ENCODE measurements at regions not wholly inside any gene's neighbourhood (a gene's known extent, or its start where the extent isn't known, plus 50 kb on each side); places are given as distances from the start of the nearest gene placed in this dataset.
"Not testable (repeated sequence)": the region's sequence is repeated elsewhere in the genome, so short reads cannot be mapped to it uniquely, and the experiment has no call there.

DNA sequence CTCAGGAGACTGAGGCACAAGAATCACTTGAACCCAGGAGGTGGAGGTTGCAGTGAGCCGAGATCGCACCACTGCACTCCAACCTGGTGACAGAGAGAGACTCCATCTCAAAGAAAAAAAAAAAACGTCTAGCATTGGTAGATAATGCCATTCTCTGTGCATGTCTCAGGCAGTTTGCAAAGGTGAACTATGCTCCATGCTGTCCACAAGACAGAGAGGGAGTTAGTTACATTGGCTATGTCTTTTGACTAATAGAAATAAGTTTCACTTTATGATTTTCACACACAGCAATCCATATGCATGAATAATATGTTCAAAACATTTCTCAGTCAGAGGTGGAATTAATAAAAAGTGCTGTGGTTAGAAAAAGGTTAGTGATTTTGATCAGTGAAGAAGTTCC is 591.4 kb downstream of the ETS1 start:
- ATAC-seq (no peak), DNase-seq (no peak)
- intact Hi-C loops (cut with DNase I, micrococcal nuclease), result no loop called here

DNA sequence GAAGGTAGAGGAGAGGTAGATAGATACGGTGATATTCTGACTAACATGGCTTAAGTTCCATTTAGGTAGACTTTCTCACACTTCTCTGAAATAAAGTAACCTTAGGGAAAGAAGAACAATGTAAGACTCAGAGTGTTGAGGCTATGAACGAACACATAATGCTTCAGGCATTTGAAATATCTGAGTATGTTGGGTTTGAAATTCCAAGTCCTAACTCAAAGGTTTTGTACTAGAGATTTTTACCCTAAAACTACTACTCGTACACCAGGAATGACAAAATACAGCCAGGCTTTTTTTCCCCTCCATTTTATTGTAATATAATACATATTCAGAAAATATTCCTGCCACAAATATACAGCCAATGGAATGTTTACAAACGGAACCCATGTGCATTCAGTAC is 592.6 kb downstream of the ETS1 start:
- ATAC-seq, result no peak

DNA sequence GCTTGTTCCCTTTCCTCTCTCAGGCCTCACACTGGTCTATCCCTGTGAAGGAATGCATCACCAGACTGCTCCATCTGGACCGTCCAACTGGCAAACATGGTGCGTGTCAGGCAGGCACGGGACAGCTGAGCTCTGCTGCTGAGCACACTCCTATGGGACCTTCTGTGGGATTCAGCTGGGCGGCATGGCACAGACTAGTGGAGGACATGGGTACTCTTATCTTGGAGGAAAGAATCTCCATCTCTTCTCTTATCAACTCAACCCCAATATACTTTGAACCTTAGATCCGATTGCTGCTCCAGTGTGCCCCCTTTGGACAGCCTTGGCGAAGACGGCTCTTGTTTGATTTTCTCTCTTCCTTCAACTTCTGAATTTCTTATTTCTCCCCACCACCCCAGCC is 593.6 kb downstream of the ETS1 start:
- intact Hi-C loops (cut with DNase I, micrococcal nuclease), result no loop called here
- DNase-seq (no peak), ATAC-seq (no peak)

More for the DNA sequence above, 592.6 kb downstream of the ETS1 start:
- no peak for DNase-seq
- intact Hi-C loops (cut with DNase I, micrococcal nuclease), result no loop called here

DNA sequence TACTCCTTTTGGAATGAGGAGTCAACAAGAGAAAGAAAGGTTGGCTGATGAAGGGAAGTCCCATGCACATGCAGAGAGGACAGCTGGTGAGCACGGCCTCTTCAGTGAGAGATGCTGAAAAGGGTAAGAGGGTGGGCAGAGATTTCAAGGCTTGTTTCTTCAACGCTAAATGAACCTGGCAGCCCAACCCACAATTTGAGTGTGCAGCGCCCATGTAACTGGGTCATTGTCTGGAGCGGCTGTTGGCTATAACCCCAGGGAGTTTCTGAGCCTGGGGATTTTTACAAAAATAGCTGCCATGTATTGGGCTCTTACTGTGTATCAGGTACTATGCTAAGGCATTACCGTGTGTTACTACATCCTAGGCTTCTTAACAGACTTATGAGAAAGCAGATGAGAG is 594.1 kb downstream of the ETS1 start:
- DNase-seq (no peak), ATAC-seq (no peak)
- intact Hi-C loops (cut with DNase I, micrococcal nuclease), result no loop called here

DNA sequence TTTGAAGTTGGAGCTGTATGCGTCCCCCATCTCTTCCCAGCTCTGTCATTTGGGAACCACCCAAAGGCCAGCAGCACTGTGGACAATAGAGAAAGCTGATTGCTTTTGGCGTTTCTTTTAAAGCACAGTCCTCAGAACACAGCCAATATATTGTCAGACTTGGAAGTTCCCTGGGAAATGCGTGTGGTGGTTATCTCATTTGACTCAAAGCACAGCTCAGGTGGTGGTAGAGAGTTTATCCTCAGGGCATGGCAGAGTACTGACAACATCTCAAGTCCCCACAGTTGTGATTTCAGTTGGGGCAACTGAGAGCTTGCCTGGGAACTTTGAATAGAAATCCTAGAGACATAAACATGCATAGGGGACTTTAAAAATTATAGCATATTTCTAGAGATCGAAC is 601.3 kb downstream of the ETS1 start:
- intact Hi-C loops (cut with DNase I, micrococcal nuclease), result no loop called here
- no peak for DNase-seq
- no peak for ATAC-seq

DNA sequence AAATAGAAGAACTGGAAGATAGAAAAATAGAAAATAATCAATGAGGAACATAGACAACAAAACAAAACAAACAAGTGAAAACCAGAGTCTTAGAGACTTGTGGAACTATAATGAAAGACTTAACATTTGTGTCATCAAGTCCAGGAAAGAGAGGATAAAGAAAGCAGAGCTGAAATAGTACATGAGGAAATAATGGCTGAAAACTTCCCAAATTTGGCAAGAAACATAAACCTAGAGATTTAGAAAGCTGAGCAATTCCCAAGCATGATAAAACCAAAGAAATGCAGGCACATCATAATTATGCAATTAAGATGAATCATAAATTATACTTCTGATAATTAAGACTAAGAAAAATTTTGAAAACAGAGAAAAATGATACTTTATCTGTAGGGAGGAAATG is 614.5 kb downstream of the ETS1 start:
- intact Hi-C loops (cut with DNase I, micrococcal nuclease), result no loop called here
- DNase-seq, result no peak

DNA sequence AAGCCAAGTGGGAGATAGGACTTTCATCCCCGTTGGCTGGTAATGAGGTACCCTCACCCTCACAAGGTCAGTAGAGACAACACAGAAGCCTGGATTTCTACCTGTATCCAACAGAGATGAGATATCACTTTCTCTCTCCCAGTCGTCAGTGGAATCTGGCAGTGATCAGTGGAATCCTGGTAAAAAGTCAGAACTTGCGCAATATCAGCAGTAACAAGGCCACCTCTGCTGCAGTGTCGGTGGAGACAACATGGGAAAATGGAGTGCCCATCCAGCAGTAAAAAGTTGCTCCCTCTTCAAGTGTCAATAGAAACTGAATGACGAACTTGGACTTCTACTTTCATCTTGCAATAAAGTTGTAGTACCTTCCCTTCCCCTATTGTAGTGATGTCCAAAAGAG is 615.9 kb downstream of the ETS1 start:
- intact Hi-C loops (cut with DNase I, micrococcal nuclease), result no loop called here
- DNase-seq (no peak), ATAC-seq (no peak)

More for the DNA sequence above, 614.5 kb downstream of the ETS1 start:
- ATAC-seq, result no peak

DNA sequence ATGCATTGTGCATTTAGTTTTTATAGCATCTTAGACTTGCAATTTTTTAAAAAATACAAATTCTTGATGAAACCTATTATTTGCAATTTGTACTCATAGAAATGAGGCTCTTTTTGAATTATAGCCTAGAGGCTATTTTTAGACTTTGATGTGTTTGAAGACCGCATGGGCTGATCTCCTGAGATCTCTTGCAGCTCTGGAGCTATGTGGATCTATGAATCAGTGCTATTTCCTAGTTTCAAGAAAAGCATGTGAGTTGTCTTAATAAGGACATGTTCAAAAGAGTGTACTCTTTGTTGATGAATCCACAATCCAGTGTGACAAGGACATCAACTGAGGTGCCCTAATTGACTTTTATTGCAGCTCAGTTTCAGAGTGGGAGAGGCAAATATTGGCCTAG is 620.5 kb downstream of the ETS1 start:
- DNase-seq (no peak), ATAC-seq (no peak)
- intact Hi-C loops (cut with DNase I, micrococcal nuclease), result no loop called here

DNA sequence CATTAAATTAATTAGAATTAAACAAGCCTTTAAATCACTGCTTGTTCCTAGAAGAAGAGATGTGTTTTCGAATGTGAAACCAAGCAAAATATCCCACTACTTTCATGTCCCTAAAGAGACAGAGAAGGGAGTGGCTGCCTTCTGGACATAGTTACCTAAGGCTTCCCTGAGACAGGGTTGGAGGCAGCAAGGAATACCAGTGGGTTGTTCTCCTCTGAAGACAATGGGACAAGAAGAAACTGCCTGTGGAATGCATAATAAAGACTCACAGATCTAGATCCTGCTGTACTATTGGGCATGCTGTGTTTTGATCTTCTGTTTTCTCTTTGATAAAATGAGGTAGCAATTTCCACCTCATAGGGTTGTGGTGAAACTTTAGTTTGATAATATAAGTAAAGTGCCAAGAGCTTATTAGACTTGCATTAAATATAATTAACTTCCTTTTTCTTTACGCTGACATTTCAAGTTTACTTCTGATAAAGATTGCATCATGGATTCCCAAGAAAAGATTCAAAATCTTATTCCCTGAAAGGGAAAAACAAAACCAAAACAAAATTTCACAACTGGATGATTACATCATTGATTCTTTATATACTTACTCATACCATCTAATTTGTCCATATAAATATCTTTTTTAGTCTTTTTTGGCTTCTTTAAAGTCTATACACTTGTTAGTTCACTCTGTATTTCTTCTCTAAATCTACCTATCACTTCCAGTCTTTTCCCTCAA is 621.3 kb downstream of the ETS1 start:
- DNase-seq (no peak), ATAC-seq (no peak)
- intact Hi-C loops (cut with DNase I, micrococcal nuclease), result no loop called here

DNA sequence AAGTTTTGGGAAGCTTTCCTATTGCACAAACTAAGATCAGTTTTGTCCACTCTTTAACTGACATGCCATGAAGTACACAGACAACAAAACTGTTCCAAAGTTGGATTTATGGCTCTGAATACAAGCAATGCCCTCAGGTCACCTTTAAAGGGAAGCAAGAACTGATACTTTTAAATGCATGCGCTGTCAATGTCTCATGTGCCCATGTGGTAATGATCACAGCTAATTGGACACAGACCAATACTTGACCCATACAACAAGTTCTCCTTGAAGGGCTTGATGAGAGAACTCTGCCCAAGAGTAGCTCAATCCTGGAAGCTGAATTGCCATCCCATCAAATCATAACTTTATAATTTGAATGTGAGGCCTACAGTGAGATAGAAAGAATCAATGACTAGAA is 624.9 kb downstream of the ETS1 start:
- ATAC-seq (no peak), DNase-seq (no peak)
- intact Hi-C loops (cut with DNase I, micrococcal nuclease), result no loop called here

DNA sequence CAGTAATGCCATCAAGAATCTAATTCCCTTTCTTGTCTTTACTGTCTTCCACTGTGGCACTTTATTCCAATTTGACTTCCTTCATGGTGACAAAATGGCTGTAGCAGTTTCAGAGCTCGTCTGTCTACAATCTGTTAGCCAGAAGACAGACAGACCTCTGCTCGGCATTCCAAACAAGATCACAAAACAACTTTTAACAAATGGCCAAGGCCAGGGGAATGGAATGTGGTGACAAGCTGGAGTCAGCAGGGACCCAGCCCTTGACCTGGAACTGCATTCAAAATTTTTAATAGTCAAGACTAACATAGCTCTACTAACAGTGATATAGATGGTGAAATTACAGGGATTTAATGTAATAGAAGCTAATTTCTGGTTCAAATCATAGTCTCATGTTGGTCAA is 637.2 kb downstream of the ETS1 start:
- no peak for DNase-seq
- intact Hi-C loops (cut with DNase I, micrococcal nuclease), result no loop called here
- no peak for ATAC-seq

DNA sequence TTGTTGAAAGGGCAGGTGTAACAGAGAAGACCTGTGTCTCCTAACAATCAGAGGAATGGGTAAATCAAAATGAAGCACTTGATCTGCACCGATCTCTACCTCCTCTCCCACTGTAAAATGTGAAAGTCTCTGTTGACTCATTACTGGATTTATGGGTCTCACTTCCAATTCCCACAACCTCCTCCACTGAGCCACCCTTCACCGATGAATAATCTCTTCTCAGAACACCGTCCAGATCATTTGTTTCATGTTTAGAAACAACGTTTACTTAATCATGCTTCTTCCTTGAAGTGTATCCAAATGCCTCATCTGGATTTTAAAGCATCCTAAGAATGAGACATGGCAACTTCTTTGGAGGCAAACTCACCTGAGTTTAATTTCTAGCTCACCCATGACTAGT is 643.6 kb downstream of the ETS1 start:
- ATAC-seq (no peak), DNase-seq (no peak)
- intact Hi-C loops (cut with DNase I, micrococcal nuclease), result no loop called here

DNA sequence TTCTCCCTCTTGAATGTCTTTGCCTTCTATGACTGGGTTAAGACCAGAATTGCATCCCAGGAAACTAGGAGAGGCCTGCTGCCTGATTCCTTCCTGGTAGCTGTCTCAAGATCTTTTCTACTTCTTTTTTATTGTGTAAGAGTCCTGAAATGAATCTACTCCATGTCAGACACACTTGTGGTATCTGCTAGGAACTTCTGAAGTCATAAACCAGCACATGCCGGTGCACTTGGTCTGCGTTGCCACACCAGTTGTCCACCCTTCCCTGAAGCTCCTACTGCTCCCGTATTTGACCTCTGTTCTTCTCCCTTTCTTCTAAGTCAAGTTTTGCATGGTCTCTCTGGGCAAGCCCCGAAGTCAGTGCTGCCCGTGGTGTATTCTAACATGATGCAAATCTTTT is 644.2 kb downstream of the ETS1 start:
- ATAC-seq, result no peak
- no peak for DNase-seq
- intact Hi-C loops (cut with DNase I, micrococcal nuclease), result no loop called here

DNA sequence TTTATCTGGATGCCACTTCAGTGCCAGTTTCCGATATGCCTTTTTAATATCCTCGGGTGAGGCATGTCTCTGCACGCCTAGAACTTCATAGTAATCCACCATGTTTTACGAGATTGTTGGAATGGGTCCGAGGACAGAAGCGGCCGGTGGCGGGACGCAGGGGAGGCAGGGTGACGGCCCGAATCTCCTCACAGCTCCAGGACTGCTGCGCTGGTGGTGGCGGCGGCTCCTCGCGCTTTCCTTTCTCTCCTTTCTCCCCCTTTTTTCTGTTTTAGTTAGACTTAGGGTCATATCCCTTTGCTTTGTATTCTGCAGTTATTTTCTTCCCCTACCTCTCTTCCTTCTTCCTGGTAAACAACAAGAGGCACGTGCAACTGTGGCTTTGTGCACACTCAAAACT is 645.8 kb downstream of the ETS1 start:
- intact Hi-C loops (cut with DNase I, micrococcal nuclease); ATAC-seq; DNase-seq: not testable (repeated sequence)

DNA sequence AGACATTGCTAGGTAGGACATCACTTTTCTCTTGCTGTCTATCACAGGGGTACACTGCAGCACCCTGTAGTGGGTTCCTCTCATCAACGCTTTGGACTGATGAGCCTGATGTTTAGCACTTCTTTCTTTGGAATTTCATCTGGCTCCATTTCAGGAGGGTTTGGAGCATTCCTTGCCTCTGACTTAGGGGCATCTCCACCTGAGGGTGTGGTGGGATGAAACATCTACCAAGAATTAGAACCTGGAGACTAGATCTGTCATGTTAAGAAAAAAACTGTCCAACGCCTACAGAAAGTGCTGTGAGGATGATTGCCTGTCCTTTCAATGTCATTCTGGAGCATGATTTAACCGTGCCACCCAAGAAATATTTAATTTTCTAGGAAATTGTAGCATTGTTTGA is 648.4 kb downstream of the ETS1 start:
- intact Hi-C loops (cut with DNase I, micrococcal nuclease), result no loop called here
- ATAC-seq (no peak), DNase-seq (no peak)

DNA sequence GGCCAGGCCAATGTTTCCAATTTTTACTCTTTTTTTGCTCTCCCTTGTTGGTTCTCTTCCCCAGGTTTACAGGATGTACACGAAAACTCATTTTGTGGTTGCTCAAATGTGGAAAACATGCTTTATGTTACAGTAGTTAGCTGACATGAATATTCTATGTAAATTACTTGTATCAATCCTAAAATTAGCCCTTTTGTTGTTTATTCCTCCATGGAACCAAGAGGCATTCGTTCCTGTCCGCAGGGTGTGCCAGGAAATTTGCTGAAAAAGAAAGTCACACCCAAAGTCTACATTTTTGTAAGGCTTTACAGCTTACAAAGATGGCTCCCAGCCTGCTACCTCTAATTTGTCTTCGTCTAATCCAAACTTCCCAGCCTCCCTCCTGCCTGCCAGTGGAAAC is 652.3 kb downstream of the ETS1 start:
- intact Hi-C loops (cut with DNase I, micrococcal nuclease), result no loop called here
- ATAC-seq, result no peak
- no peak for DNase-seq

DNA sequence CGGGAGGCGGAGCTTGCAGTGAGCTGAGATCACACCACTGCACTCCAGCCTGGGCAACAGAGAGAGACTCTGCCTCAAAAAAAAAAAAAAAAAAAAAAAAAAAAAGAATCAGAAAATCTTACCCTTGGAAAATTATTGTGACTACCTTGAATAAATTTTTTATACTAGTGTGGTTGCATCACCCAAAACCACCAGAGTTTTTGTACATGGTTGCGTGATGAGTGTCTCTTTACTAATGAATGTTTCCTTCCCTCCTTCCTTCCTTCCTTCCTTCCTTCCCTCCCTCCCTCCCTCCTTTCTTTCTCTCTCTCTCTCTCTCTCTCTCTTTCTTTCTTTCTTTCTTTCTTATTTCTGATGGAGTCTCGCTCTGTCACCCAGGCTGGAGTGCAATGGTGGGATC is 653.4 kb downstream of the ETS1 start:
- ATAC-seq; DNase-seq; intact Hi-C loops (cut with DNase I, micrococcal nuclease): not testable (repeated sequence)

DNA sequence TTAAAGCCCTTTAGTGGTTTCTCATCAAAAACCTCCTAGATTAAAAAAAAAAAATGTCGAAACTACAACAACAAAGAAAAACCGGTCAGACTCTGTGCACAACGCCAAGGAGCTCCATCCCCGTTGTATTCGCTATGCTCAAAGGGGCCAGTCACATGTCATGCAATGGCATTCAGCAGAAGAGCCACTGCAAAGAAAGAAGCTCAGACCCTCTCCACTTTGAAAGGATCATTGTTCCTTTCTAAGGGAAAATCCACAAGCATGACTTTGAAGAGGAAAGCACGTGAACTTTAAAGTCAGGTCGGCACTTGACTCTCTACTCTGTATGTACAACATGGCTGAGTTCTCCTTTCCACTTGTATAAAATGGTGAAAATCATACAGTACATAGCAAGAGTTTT is 655.6 kb downstream of the ETS1 start:
- ATAC-seq (no peak), DNase-seq (no peak)
- intact Hi-C loops (cut with DNase I, micrococcal nuclease), result no loop called here

DNA sequence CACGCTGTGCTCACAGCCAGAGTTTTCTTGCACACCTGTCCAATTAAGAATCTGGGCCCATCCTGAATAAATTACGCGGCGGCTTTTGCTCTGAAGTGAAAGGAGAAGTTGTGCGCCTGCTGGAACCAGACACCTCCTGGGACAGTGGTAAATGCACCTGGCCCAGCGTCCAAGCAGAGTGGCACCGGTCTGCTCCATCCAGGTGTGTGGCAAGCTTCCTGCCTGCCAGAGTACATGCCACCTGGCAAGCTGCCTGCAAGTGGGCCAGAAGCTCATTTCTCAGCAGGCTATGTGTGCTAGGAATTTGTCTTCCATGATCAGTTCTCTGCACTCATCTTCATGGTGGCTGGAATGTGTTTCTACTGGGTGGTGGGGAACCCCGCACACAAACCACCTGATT is 660.6 kb downstream of the ETS1 start:
- ATAC-seq, result no peak
- no peak for DNase-seq
- intact Hi-C loops (cut with DNase I, micrococcal nuclease), result no loop called here

DNA sequence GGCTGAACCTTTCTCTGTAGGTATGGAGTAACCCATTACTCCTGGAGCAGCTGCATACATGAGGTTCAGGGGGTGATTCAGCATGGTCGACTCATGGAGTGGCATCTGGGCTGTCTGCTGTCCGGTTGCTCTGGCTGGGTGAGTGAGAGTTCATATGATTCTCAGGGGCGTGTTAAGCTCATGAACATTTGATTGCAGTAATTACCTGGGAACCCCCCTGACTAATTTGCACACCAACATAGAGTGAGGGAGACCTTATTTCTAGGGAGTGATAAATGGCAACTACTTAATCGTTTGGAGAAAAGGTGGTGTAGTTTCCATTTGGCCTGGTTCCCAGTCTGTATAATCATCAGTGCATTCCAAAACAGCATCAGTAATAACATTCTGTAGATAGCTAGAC is 661.9 kb downstream of the ETS1 start:
- intact Hi-C loops (cut with DNase I, micrococcal nuclease), result no loop called here
- ATAC-seq, result no peak
- DNase-seq, result no peak

DNA sequence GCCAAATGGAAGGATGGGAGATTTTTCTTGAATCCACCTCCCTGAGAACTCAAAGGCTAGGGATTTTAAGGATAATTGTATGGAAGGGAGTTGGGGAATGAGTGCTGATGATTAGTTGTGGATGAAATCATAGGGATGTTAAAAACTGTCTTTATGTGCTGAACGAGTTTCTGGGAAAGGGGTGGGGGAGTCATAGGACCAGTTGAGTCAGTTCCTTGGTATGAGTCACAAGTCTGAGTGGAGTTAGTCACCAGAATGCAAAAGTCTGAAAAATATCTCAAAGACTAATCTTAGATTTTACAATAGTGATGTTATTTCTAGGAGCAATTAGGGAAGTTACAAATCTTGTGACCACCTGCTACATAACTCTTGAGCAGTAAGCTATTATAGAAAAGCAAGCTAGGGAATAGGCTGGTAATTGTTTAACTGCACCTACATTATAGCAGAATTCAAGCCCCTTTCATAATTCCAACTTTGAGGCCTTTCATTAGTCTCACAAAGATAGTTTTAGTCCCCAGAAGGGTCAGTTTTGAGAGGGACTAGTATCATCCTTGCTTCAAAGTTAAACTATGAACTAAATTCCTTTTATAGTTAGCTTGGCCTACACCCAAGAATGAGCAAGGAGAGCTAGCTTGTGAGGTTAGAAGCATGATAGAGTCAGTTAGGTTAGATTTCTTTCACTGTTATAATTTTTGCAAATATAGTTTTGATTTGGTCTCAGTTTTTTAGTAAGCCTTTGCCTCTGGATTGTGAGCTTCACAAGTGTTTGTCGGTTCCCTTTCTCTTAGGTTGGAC is 668.0 kb downstream of the ETS1 start:
- DNase-seq, result no peak
- ATAC-seq, result no peak

More for the DNA sequence above, 668.0 kb downstream of the ETS1 start:
- intact Hi-C loops (cut with DNase I, micrococcal nuclease), result no loop called here
